ENCODE measurements at regions not wholly inside any gene's neighbourhood (a gene's known extent, or its start where the extent isn't known, plus 50 kb on each side); places are given as distances from the start of the nearest gene placed in this dataset.
"Not testable (repeated sequence)": the region's sequence is repeated elsewhere in the genome, so short reads cannot be mapped to it uniquely, and the experiment has no call there.

DNA sequence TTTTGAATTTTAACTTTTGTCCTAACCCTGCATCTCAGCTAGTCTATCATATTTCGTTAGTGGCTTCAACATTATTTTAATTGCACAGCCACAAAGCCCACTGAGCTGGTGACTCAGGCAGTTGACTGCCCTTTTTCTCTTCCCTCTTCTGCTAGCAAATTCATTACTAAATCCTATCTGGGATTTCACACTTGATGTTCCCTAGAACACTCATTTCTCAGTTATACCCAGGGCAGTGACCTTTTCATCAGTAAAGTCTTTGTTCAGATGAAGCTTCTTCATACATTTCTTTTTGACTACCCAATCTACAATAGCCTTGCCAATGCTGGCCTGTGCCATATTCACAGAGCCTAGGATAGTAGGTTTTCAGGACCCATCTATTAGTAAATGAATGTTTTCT is 107.0 kb downstream of the ATXN7L3B start:
- CTCF ChIA-PET, result no interaction called here
- no peak for DNase-seq

DNA sequence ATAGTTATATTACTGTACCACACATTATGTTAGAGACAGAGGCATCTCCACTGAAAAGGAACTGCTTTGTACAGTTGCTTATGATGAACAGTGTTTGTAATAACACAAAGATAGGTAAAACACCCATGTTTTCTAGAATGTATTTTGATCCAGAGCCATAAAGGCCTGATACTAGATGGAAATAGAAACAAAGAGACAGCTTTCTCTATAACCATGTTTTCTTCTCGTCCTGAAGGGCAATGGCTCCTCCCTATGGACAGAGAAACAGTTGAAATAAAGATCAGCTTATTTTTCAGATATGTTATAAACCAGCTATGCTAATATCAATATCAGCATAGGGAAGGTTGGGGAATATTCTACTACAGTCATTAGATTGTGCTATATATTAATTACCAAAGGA is 109.2 kb downstream of the ATXN7L3B start:
- CTCF ChIA-PET, result no interaction called here
- no peak for DNase-seq
- Mint-ChIP-seq H3K4me1 (no peaks in the 10 kb centered on the region), H3K27me3 (no peaks in the 10 kb centered on the region), H3K9me3 (no peaks in the 10 kb centered on the region), H3K36me3 (no peaks in the 10 kb centered on the region), H3K4me3 (no peak overlapping the region), H3K27ac (no peak overlapping the region)

More for the DNA sequence above, 107.0 kb downstream of the ATXN7L3B start:
- Mint-ChIP-seq H3K27ac (no peak overlapping the region), H3K27me3 (no peaks in the 10 kb centered on the region), H3K4me1 (no peaks in the 10 kb centered on the region), H3K4me3 (no peak overlapping the region), H3K9me3 (no peaks in the 10 kb centered on the region), H3K36me3 (no peaks in the 10 kb centered on the region)

DNA sequence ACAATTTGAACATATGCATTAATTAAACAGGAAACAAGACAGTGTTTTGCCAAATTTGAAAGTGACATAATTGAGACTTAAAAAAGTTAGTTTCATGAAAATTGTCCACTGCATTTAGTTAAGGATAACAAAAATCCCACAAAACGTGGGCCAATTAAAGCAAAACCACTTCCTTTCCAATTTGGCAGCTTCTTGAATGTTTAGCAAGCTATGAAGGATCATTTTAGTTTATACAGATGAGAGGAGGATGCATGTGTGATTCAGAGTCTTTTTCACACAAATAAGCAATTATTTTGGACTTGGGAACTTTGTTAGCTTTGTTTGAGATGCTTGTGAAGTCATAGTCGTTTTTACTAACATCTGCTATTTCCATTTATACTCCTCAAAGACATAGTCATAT is 109.6 kb downstream of the ATXN7L3B start:
- Mint-ChIP-seq H3K9me3 (no peaks in the 10 kb centered on the region), H3K27ac (no peak overlapping the region), H3K27me3 (no peaks in the 10 kb centered on the region), H3K4me1 (no peaks in the 10 kb centered on the region), H3K36me3 (no peaks in the 10 kb centered on the region), H3K4me3 (no peak overlapping the region)
- CTCF ChIA-PET, result no interaction called here
- DNase-seq, result no peak

DNA sequence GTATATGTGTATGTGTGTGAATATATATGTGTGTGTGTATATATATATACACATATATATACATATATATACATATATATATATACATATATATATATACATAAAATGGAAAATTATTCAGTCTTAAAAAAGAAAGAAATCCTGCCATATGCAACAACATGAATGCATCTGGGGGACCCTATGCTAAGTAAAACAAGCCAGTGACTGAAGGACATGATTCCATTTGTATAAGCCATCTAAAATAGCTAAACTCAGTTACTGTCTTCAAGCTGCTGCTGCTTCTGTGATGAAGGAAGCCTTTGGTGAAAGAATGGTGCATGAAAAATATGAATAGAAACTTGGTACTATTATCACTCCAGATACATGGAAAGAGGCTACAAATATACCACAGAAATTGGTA is 118.6 kb downstream of the ATXN7L3B start:
- Mint-ChIP-seq H3K27me3 (no peaks in the 10 kb centered on the region), H3K36me3 (no peaks in the 10 kb centered on the region), H3K4me3 (no peak overlapping the region), H3K4me1 (no peaks in the 10 kb centered on the region), H3K27ac (no peak overlapping the region), H3K9me3 (no peaks in the 10 kb centered on the region)
- CTCF ChIA-PET, result no interaction called here
- no peak for DNase-seq

DNA sequence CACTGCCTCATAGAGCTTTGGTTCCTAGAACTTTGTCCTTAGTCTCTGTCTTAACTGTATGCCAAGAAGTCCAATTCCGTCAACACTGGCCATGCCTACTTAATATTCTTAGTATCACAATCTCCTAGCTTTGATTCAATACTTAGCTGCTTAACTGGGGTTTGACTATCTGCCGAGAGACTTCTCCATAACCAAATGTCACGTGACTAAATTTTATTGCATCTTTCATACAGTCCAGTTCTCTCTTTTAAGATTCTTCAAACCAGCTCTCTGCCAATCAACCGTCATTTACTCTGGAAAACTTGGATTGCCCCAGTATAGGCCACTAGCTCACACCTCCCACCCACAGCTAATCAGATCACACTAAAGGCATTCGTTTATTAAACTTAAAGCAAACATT is 122.8 kb downstream of the ATXN7L3B start:
- Mint-ChIP-seq H3K9me3 (no peaks in the 10 kb centered on the region), H3K27me3 (no peaks in the 10 kb centered on the region), H3K4me1 (no peaks in the 10 kb centered on the region), H3K4me3 (no peak overlapping the region), H3K27ac (no peak overlapping the region), H3K36me3 (no peaks in the 10 kb centered on the region)
- CTCF ChIA-PET, result no interaction called here
- DNase-seq, result no peak

DNA sequence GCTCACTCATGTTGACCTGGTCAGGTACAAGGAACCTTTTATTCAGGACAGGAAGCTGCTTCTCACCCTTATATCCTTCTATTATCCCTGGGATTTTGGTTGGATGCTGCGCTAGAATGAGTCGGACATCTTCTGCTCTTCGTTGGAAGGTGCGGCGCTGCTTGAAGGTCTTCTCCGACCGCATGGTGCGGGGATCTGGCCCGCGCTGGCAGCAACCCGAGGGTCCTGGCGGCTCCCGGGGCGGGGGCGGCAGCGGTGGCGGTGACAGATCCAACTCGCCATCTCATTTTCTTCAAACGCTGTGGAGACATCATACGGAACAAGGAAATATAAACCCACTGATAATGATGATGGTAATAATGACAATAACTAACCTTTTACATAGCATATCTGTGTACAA is 126.3 kb downstream of the ATXN7L3B start:
- no peaks in the 10 kb centered on the region for H3K27me3 Mint-ChIP-seq
- CTCF ChIA-PET, result no interaction called here
- no peaks in the 10 kb centered on the region for H3K9me3 Mint-ChIP-seq

DNA sequence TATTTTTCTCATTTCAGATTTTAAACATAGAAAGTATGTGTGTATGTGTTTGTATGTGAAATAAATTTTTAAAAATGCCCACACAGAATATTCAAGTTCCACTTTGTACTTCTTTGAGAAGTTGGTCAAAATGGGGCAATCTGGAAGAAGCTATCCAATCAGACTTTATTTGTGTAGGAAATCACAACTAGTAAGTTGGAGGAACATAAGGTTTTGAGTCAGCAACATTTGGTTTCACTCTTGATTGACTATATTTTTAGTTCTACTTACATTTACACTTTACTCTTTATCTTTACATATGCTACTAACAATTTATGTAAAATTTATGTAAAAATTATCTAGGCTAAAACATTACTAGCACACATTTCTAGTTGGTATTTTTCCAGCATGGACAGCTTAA is 128.1 kb downstream of the ATXN7L3B start:
- no peak overlapping the region for H3K4me3 Mint-ChIP-seq
- CTCF ChIA-PET, result no interaction called here
- no peaks in the 10 kb centered on the region for H3K27me3 Mint-ChIP-seq
- no peaks in the 10 kb centered on the region for H3K36me3 Mint-ChIP-seq
- no peaks in the 10 kb centered on the region for H3K9me3 Mint-ChIP-seq
- DNase-seq, result no peak
- H3K4me1 Mint-ChIP-seq, result no peaks in the 10 kb centered on the region
- H3K27ac Mint-ChIP-seq, result no peak overlapping the region

More for the DNA sequence above, 126.3 kb downstream of the ATXN7L3B start:
- H3K4me1 Mint-ChIP-seq, result no peaks in the 10 kb centered on the region
- no peak overlapping the region for H3K4me3 Mint-ChIP-seq
- no peak overlapping the region for H3K27ac Mint-ChIP-seq
- no peaks in the 10 kb centered on the region for H3K36me3 Mint-ChIP-seq
- DNase-seq, result no peak

DNA sequence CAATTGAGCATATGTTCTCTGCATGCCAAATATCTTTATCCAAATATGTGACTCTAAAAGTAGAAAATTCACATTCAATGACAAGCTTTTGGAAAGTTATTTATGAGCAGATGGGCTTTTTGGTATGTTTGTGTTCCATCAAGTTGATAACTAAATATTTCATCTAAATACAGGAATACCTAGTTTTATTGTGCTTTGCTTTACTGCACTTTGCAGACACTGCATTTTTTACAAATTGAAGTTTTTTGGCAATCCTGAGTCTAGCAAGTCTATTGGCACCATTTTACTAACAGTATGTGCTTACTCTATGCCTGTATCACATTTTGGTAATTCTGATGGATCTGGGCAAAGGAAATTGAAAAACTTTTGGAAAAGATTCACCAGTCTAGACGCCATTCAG is 133.8 kb downstream of the ATXN7L3B start:
- no peaks in the 10 kb centered on the region for H3K4me1 Mint-ChIP-seq
- no peaks in the 10 kb centered on the region for H3K36me3 Mint-ChIP-seq
- DNase-seq, result no peak
- no peak overlapping the region for H3K27ac Mint-ChIP-seq
- CTCF ChIA-PET, result no interaction called here
- no peaks in the 10 kb centered on the region for H3K27me3 Mint-ChIP-seq
- no peak overlapping the region for H3K4me3 Mint-ChIP-seq
- H3K9me3 Mint-ChIP-seq, result no peaks in the 10 kb centered on the region

DNA sequence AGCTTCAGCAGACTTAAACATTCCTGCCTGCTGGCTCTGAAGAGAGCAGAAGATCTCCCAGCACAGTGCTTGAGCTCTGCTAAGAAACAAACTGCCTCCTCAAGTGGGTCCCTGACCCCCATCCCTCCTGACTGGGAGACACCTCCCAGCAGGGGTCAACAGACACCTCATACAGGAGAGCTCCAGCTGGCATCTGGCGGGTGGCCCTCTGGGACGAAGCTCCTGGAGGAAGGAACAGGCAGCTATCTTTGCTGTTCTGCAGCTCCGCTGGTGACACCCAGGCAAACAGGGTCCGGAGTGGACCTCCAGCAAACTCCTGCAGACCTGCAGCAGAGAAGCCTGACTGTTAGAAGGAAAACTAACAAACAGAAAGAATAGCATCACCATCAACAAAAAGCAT is 139.3 kb downstream of the ATXN7L3B start:
- H3K36me3 Mint-ChIP-seq, H3K4me1 Mint-ChIP-seq, H3K9me3 Mint-ChIP-seq, CTCF ChIA-PET, DNase-seq, H3K4me3 Mint-ChIP-seq, H3K27ac Mint-ChIP-seq, H3K27me3 Mint-ChIP-seq: not testable (repeated sequence)

DNA sequence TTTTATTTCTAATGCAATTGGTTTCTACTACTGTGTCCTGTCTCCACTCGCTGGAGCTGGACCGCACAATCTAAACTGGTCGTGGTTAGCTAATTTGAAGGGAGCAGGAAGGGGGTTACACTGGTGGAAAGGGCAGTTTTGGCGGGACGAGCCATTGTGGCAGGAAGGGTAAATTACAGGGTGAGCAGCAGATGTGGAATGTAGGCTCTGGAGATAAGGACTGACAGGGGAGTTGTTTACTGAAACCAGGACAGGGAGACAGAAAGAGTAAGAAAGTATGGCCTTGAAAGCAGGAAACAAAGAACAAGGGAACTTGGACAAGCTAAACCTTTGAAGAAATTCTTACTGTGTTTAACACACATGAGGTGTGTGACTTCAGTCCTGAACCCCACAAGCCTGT is 147.8 kb downstream of the ATXN7L3B start:
- CTCF ChIA-PET, result no interaction called here
- no peaks in the 10 kb centered on the region for H3K36me3 Mint-ChIP-seq
- H3K9me3 Mint-ChIP-seq, result no peaks in the 10 kb centered on the region
- no peaks in the 10 kb centered on the region for H3K4me1 Mint-ChIP-seq
- H3K4me3 Mint-ChIP-seq, result no peak overlapping the region
- no peak overlapping the region for H3K27ac Mint-ChIP-seq
- no peak for DNase-seq
- no peaks in the 10 kb centered on the region for H3K27me3 Mint-ChIP-seq

DNA sequence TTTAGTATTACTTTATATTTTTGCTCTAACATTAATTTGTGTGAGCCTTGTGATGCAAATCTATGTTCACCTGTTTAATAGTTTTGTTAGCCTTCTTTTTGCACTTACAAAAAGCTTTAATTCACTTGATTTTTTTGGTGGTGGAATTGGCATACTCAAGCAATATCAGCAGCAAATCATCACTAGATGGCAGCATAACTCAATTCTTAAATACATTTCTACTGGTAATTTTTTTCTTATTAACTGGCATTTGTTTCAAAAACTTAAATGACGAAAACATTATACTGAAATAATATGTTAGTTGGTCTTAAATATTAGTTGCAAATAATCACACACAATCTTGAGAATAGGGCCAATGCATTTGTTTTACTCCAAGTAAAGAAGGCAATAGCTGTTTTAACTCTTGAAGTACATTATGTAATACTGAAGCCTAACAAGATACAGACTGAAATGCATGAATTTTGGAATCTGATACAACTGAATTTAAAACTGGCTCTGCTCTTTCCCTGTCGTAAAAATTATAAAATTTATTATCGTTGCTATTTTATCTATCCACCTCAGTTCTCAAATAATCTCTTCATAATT is 151.5 kb downstream of the ATXN7L3B start:
- Mint-ChIP-seq H3K4me1 (no peaks in the 10 kb centered on the region), H3K4me3 (no peak overlapping the region), H3K36me3 (no peaks in the 10 kb centered on the region), H3K9me3 (no peaks in the 10 kb centered on the region), H3K27me3 (no peaks in the 10 kb centered on the region), H3K27ac (no peak overlapping the region)
- no peak for DNase-seq
- CTCF ChIA-PET, result interaction anchor here (1.1 to 1.9 kb wide), 3 partner anchors 10 to 799 kb away, joined by 4 to 7 read pairs (median 4); no protein-coding TSS in a partner anchor

DNA sequence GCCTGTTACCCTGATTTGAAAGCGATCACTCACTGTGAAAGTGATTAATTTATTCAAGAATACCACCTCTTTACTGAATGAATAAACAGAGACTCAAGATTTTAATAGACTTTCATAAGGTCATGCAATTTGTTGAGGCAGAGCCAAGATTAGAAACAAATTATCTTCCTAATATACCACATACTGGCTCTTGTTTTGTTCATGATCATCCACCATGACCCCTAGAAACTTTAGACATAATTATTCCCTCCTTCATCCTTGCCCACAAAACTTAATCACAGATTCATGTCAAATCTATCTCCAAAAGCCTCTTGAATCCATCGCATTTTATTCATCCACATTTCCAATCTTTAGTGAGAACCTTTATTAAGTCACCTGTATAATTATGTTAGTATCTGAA is 152.3 kb downstream of the ATXN7L3B start:
- CTCF ChIA-PET, result interaction anchor here (1.1 to 1.9 kb wide), 2 partner anchors 9 to 12 kb away, joined by 4 to 7 read pairs; no protein-coding TSS in a partner anchor
- Mint-ChIP-seq H3K27ac (no peak overlapping the region), H3K27me3 (no peaks in the 10 kb centered on the region), H3K9me3 (no peaks in the 10 kb centered on the region), H3K4me3 (no peak overlapping the region), H3K36me3 (no peaks in the 10 kb centered on the region), H3K4me1 (no peaks in the 10 kb centered on the region)
- DNase-seq, result no peak

DNA sequence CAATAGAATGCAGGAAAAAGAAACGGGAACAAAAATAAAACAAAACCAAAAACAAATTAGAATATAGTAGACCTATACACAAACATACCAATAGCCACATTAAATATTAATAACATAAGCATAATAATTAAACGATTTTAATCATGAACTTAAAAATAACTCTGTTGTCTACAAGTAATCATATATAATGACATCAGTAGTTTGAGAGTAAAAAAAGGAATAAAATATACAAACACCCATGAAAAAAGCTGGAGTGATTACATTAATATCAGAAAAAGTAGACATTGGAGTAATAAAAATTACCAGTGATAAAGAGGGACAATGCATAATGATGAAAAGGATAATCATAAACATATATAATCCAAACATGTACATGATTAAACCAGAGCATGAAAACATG is 181.8 kb downstream of the ATXN7L3B start:
- Mint-ChIP-seq H3K27ac (no peak overlapping the region), H3K36me3 (no peaks in the 10 kb centered on the region), H3K4me1 (no peaks in the 10 kb centered on the region), H3K9me3 (no peaks in the 10 kb centered on the region), H3K27me3 (peaks cover 3% of the 10 kb centered on the region), H3K4me3 (no peak overlapping the region)
- DNase-seq, result no peak
- CTCF ChIA-PET, result no interaction called here

DNA sequence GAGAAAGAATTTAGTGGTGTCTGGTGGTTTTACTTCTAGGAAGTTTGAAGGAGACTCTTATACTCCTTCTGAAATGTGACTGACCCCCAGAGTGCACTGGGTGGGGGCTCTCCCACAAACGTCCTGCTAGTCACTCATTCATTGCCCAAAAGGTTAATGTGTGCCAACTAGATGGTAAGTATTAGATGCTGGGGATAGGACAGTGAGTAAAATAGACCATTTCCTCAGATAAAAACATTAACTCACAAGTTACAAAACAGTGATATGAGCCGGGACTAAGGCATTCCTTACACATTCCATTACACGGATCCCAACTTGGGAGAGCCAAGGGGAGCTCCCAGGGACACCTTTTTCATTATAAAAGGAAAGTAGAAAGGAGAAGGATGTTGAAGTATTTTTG is 185.1 kb downstream of the ATXN7L3B start:
- no peak overlapping the region for H3K4me3 Mint-ChIP-seq
- H3K27ac Mint-ChIP-seq, result no peak overlapping the region
- no peaks in the 10 kb centered on the region for H3K27me3 Mint-ChIP-seq
- H3K36me3 Mint-ChIP-seq, result no peaks in the 10 kb centered on the region
- CTCF ChIA-PET, result no interaction called here
- no peaks in the 10 kb centered on the region for H3K9me3 Mint-ChIP-seq
- no peaks in the 10 kb centered on the region for H3K4me1 Mint-ChIP-seq
- DNase-seq, result no peak

DNA sequence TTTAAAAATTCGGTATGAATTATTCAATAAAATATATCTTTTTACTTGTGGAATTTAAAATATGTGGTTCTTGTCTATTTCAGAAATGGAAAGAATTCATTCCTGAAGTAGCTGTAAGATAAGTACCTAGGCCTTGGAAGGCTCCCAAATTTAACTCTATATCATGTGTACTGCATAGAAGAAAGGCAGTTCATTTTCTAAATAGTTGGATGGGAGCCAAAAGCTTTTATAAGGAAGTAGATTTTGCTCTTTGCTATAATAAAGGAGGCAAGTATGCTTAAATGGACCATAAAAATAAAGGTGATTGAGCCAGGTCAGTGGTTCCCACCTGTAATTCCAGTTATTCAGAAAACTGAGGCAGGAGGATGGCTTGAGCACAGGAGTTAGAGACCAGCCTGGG is 187.5 kb downstream of the ATXN7L3B start:
- Mint-ChIP-seq H3K36me3 (no peaks in the 10 kb centered on the region), H3K4me1 (no peaks in the 10 kb centered on the region), H3K9me3 (no peaks in the 10 kb centered on the region), H3K4me3 (no peak overlapping the region), H3K27ac (no peak overlapping the region), H3K27me3 (no peaks in the 10 kb centered on the region)
- no peak for DNase-seq
- CTCF ChIA-PET, result no interaction called here

DNA sequence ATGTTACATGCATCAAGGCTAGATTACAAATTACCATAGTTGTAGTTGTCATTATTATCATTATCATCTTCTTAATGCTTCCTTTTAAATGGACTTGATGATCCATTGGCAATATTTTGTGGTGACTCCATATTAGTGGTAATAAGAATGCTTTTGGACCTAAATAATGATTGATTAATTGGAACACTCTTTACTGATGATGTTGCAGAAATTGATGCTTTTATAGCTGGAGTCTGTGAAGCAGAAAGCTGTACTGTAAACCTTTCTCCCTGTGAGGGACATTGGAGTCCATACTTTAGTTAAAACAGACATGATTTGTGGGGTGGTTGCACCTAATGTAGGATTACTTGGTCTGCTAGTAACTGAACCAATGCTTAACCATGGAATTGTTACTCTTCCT is 190.4 kb downstream of the ATXN7L3B start:
- CTCF ChIA-PET, result no interaction called here
- Mint-ChIP-seq H3K27me3 (no peaks in the 10 kb centered on the region), H3K4me1 (no peaks in the 10 kb centered on the region), H3K27ac (no peak overlapping the region), H3K4me3 (no peak overlapping the region), H3K9me3 (no peaks in the 10 kb centered on the region), H3K36me3 (no peaks in the 10 kb centered on the region)
- no peak for DNase-seq
